Activated CD4-positive, alpha-beta T cell treated with anti-CD3 and anti-CD28 coated beads for 4 hours (primary cell): ENCODE measurements at regions not wholly inside any gene's neighbourhood (a gene's known extent, or its start where the extent isn't known, plus 50 kb on each side); places are given as distances from the start of the nearest gene placed in this dataset.
"Not testable (repeated sequence)": the region's sequence is repeated elsewhere in the genome, so short reads cannot be mapped to it uniquely, and the experiment has no call there.

Experiments
- DNase-seq, 2 donors: peaks; one replicate each; pipeline ENCODE4 v3.0.0-alpha.2; 2020

DNA sequence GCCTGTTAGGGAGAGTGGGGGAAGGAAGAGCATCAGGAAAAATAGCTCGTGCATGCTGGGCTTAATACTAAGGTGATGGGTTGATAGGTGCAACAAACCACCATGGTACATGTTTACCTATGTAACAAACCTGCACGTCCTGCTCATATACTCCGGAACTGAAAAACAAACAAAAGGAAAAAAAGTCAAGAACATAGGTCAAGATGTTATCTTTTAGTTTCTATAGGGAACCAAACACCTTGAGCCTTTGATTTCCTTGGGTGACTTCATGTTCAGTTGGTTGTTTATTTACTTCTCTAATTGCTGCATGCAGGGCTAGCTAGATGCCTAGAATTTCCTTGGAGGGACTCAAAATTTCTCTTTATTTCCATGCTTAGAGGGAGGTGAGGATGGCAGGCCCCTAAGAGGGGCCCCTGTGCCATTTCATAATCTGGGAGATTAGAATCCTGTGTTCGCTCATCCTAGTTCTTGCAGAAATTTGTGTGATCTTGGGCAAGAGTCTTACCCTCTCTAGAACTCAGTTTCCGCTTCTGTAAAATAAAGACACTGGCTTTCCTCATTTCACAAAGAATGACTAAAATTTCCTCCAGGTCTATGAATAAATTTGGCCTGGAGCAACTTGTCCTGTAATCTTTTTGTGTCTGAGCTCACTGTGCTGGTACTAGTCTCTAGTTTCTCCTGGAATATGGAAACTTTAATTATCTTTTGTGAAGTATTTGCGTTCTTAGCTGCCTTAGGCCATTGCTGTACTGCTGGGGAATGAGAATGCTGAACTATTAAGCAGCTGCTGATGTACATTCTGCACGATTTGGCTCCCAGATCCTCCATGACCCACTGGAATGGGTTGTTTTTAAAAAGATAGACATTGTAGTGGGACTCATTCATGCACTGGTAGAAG, 457.5 kb downstream of the EDEM1 start:
- DNase-seq, result no peak

DNA sequence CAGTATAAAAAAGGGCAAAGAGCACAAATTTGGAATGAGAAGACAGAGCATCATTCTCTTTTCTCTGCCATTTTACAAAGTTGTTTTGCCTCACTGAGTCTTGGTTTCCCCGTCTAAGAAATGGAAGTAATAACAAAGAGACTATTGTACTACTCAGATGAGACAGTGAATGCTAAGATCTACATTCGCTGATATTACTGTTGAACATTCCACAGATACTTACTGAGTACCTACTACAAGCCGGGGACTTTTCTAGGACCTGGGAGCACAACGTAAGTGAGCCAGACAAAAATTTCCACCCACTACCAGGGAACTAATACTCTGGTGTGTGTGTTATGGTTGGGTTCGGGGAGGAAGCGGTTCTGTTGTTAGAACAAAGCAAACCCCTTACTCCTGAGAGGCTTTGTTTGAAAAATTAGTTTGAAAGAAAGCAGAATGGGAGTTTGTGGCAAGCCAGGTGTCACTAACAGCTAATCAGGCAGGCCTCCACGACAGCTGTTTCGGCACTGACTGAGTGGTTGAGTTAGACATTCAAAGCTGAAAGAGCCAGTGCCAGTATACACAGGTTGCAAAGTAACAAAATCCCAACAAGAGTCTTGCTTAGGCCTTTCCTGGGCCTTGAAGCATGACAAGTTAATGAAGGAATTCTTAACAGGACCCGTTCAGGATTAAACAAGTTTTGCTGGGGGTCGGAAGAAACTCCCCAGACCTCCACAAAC, 458.3 kb downstream of the EDEM1 start:
- DNase-seq, result no peak

DNA sequence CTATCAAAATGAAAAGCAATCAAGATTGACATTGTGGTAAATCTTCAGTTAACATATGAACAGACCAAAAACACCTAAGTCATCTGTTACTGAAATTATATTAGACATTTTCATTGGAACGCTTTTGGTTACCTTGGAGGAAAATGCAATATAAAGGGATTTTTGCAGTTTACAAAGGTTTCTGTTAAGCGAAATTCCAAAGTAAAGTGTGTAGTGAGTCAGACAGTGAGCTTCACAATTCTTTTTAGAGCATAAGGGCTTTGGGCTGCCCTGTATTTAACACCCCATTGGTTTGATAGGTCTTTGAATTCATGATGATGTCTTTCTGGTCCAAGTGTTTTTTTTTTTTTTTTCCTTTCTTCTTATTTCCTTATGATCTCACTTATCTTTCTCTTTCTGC, 462.8 kb downstream of the EDEM1 start:
- DNase-seq, result no peak

DNA sequence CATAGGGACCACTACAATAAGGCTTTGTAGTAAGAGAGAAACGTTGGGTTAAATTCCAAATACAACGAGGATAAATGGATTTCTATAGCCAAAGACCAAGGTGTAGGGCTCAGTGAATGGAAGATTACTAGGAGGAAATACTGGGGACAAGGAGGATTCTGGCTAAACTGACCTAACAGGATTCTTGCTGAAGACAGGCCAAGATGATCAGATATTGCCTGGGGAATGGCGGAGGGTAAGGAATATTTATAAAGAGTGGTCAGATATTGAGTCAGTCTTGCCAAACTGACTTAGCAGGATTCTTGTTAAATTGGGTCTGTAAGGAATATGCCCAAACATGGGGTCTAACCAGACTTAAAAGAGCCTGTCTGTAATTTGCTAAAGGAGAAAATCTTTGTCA, 463.8 kb downstream of the EDEM1 start:
- no peak for DNase-seq

DNA sequence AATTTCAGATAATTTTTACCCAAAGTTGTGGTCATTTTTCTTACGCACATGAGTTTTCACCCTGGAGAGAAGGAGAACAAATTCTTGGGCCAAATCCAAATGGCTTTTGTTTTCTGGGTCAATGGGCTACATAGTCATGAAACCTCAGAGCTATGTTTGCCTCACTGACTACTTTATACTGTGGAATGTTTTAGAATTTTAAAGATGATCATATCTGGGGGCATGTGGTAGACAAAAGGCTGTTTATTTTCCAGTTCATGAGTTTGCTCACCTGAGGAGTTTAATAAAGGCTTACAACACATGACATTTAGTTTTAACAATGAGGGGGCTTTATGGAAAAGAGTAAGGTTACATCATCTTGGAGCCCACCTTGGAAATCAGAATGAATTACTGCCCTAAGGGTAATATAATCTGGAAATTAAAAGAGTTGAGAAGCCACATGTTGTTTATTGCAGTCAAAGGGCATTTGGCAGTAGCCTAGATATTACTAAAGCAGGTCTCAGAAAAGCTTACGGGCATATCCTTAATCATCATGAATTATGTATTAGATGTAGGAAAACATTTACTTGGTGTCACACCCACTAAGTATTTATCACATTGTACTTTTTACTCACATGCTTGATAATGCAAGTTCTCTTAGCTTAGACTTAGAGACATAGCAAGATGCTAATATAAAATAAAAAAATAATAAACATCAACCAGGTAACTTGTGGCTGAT, 466.1 kb downstream of the EDEM1 start:
- DNase-seq, result no peak

DNA sequence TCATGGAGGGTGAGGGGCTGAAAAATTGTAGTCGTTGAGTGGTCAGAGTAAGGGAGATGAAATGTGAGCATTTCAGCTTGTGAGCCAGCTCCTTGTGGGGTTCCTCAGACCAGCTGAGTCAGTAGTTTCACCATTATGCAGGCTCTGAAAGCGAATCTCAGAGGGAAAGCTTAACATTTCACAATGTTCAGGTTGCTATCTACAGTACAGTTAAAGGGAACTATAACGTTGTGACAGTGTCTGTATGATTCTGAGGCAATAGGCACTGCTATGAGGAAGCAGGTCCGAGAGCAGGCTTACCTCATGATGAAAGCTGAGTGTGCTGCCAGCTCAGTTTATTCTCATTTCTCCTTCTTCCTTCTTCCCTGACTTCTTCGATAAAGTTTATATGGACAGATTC, 469.6 kb downstream of the EDEM1 start:
- DNase-seq, result no peak

DNA sequence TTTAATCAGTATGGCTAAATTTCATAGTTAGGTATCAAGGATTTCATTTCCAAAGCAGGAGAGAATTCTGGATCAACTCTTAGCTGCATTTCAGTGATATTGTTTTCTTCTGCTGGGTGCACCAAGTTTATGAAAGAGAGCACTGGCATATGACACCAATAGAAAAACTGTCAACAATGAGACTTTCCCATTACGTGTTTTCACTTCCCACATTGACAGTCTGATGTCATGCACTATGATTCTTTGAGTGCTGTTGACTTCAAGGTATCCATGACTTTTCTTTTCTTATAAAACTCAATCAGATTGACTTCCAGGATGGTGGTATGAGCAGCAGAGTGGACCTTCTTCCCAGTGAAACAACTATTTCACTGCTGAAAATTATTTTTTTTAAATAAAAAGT, 476.1 kb downstream of the EDEM1 start:
- no peak for DNase-seq

DNA sequence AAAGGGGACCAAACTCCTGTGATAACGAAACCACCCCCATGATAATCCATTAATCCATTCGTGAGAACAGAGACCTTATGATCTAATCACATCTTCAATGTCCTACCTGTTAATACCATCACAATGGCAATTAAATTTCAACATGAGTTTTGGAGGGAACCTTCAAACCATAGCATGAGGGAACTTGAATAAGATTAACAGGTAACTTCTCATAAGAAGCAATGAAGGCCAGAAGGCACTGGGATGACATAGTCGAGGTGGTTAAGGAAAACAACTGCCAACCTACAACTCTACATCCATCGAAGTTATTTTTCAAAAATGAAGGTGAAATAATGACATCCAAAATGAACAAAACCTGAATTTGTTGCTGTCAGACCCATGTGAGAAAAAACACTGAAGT, 478.9 kb downstream of the EDEM1 start:
- no peak for DNase-seq

DNA sequence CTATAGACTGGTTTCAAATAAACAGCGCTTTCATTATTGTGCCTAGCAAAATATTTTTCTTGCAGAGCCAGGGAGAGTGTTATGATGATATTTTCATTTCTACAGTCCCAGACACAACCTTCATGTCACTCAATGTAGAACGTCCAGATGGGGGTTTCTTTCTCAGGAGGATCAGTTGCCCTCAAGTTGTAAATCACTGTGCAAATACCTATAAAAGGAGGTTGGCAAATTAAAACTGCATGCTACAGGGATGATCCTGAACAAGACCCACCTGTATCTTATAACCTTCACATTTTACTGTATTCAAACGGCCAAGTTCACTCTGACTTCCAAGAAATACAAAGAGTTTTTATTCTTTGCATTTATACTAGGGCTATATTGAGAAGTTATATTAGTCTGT, 486.0 kb downstream of the EDEM1 start:
- DNase-seq, result no peak

DNA sequence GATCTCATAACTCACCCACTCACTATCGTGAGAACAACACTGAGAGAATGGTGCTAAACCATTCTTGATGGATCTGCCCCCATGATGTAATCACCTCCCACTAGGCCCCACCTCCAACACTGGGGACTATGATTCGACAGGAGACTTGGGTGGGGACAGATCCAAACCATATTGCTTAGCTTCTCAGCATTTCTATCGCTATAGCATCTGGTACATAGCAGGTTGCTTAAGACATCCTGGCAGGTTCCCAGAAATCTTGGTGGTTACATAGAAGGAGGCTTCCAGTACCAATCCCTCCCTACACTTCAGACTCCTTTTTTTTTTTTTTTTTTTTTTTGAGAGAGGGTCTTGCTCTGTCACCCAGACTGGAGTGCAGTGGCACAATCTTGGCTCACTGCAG, 487.8 kb downstream of the EDEM1 start:
- no peak for DNase-seq

DNA sequence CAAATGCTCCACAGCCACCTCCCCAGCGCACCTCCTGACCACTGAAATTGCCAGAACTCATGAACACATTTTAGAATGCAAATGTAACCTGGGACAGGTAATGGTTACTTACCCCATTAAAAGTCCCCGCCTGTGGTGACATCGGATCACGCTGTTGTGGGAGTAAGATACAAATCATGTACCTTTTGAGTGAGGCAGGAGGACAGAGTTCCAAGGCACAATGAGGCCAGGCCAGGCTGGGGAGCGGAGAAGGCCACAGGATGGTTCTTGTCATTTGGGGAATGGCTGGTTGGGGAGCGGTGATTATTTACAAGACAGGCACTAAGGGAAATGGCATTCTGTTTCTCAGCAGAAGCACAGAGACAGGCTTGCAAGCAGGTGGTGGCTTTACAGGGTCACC, 490.0 kb downstream of the EDEM1 start:
- no peak for DNase-seq

DNA sequence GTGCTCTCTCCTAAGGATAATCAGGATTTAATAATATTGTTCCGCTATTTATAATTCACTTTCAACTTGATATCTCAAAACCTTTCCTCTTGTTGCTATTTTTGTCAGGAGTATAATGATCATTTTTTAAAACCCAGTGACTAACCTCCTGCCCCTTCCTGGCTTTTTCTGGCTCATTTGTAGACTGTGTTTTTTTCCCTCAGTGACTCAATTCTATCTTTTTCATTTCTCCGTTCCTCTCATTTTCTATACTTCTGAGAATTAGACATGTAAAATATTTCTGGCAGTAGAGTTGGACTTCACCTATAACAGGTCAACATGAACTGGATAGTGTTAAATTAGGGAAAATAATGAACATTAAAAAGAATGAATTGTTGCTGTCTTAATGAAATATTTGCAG, 490.7 kb downstream of the EDEM1 start:
- no peak for DNase-seq

DNA sequence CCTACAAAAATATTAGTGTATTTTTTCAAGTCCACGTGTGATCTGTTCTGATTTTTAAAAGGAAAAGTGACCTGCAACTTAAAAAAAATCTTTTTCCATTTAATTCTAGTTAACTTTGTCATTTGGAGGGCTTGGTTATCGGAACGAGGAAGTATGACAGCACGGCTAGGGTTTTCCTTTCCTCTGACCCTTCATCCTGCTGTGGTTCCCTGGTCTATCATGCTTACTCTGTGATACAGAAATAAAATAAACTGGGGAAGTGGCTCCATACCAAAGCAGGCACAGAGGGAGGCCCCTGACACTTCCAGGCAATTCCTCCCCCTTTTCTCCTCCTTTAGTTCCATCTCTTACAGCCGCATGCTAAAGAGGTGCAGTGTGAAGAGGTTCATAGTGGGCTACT, 491.3 kb downstream of the EDEM1 start:
- DNase-seq, result no peak

DNA sequence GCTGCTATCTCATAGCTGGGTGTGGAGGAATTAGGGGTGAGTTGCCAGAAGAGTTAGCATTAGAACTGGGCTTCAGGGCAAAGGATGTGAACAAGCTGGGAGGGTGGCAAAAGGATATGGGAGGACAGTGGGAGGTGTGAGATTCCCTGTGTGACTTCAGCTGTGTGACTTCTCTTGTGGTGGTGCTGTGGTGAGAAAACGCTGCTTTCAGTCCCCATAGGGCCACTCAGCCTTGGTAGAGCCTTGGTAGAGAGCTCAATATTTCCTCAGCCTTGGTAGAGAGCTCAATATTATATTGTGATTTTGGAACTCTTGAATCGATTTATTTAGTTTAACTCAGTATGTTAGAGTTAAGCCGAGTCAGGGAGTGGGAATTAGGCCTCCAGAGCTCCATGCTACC, 499.7 kb downstream of the EDEM1 start:
- DNase-seq, result no peak

DNA sequence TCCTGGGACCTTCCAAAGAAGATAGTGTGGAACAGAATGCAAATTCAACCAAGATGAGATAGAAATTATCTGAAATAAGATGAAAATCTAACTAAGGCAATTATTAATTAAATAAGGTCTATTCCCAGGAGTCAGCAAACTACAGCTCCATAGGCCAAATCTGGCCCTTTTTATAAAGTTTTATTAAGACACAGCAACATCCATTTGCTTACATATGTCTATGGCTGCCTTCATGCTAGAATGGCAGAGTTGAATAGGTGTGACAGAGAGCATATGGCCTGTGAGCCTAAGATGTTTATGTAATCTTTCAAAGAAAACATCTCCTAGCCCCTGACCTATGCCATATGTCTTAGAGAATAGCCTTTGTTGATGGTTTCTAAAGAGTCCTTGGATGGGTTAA, 503.0 kb downstream of the EDEM1 start:
- no peak for DNase-seq

DNA sequence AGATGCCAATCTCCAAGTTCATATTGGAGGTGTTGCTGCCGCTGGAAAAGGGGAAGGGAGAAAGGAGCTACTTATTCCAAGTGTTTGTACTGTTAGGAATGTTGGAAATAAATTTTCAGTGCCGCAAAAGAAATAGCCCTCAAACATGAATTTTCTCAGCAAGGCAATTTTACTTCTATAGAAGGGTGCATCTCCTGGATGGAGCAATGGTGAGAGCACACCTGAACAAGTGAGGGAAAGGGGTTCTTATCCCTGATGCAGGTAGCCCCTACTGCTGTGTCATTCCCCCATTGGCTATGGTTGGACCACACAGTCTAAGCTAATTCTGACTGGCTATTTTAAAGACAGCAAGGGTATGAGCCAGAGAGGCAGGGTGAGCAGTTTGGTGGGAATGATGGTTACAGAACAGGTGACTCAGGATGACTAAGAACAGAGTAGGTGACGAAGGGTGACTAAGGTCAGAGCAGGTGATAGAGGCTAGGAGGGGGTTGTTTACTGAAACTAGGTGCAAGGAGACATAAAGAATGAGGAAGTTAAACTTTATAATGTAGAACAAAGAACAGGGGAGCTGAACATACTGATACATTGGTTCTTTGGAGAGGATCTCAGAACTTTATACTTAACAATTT, 503.5 kb downstream of the EDEM1 start:
- DNase-seq, result no peak

DNA sequence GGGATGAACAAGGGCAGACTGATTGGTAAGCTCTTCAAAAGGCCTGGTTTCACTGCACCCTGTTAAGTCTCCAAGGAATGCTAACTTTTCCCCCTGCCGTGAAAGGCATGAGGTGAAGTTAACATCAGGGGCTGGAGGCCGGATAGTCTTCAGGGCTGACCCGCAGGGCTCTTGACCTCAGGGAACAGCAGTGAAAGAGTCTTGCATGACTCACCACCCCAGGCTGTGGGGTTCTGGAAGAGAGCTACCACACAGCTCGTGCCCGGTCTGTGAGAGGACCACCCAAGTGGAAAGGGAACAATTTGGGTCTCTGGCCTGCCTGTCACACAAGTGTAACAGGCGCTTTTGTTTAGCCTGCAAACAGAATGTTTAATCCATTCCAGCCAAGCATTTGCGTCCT, 504.9 kb downstream of the EDEM1 start:
- DNase-seq, result no peak

DNA sequence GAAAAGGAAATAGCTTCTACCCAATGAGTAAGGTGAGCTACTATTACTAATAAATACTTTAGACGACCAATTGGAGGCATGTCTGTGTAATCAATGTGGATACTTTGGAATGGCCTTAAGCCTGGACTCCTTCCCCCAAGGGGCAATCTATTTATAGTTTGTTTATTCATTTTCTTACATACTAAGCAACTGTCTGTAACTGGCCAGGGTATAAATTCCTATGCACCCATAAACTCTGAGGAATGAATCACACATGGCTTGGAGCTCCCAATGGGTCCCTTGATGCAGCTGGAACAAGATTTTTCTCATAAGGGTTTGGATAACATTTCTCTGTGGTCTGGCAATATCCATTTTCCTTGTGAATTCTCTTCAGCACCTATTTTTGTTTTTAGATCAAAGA, 506.8 kb downstream of the EDEM1 start:
- no peak for DNase-seq

DNA sequence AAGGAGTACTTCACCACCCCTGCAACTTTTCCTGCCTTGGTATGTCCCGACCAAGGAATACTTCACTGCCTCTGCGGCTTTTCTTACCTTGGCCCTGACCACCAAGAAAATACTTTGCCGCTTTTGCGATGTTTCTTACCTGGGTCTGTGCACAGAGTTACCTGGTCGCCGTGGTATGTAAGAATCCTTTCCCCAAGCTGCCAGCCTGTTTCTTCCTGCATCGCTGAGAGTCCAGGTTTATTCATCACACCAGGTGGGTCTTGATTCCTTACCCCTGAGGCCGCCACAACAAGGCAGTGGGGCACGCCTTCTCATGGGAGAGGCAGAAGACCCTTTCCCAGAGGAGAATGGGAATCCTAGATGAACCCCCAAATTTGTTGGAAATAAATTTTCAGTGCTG, 511.3 kb downstream of the EDEM1 start:
- no peak for DNase-seq

DNA sequence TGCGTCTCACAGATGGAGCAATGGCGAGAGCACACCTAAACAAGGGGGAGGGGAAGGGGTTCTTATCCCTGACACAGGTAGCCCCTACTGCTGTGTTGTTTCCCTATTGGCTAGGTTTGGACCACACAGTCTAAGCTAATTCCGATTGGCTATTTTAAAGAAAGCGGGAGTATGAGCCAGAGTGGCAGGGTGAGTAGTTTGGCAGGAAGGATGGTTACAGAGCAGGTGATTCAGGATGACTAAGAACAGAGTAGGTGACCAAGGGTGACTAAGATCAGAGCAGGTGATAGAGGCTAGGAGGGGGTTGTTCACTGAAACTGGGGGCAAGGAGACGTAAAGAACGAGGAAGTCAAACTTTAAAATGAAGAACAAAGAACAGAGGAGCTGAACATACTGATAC, 511.8 kb downstream of the EDEM1 start:
- no peak for DNase-seq

DNA sequence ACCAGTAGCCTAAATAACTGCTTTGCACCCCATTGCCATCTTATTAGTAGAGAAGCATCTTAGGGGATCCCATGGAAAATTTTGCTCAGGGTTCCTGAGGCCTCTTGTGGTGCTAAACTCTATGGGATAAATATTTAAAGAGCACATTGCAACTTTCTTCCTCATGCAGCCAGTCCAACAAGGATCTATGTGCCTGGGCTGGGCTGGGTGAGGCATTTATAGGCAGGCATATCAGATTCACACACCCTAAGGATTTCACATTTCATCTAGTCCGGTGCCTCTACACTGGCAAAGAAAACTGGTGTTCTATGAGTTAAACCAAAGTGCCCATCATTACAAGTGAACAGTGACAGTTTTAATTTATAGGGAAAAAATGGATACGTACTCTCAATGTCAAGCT, 512.3 kb downstream of the EDEM1 start:
- no peak for DNase-seq

DNA sequence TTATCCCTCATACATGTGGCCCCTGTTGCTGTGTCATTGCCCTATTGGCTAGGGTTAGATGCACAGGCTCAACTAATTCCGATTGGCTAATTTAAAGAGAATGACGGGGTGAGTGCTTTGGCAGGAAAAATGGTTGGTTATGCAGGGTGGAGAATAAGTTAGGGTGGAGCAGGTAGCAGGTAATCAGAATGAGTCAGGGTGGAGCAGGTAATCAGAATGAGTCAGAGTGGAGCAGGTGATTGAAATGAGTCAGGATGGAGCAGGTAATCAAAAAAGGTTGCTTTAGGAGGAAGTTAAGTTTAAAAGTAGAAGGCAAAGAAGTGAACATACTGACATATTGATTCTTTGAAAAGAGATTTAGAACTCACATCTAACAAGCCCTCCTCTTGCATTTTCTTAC, 513.5 kb downstream of the EDEM1 start:
- DNase-seq, result not testable (repeated sequence)

DNA sequence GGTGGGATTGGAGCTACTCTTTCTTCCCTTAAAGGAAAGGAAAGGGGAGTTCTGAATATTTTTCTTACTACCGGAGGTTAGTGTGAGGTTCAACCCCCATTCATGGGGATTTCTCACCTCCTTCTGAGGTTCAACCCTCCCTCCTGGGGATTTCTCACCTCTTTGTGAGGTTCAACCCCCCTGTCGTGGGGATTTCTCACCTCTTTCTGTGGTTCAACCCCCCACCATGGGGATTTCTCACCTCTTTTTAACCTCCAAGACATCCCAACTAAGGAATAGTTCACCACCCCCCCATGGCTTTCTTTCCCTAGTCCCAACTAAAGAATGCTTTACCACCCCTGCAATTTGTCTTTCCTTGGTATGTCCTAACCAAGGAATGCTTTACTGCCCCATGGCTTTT, 520.3 kb downstream of the EDEM1 start:
- no peak for DNase-seq
